Mesenchymal stem cell (in vitro differentiated cells and primary cell): ENCODE measurements at regions not wholly inside any gene's neighbourhood (a gene's known extent, or its start where the extent isn't known, plus 50 kb on each side); places are given as distances from the start of the nearest gene placed in this dataset.

Source experiments
- DNase-seq: peaks from one replicate; pipeline ENCODE4 v3.0.0-alpha.2; 2013
- H2AFZ ChIP-seq: one replicate; pipeline ENCODE4 v1.6.1; 2013; ENCODE audit warnings: low read depth, mild to moderate bottlenecking, control low read depth, inconsistent platforms, low read length, moderate library complexity
- H2AK5ac ChIP-seq: 2 replicates; pipeline ENCODE4 v1.6.1; 2013; ENCODE audit warnings: low read length, moderate library complexity, mild to moderate bottlenecking, inconsistent platforms; ENCODE audit not compliant: severe bottlenecking
- H2BK120ac ChIP-seq: one replicate; pipeline ENCODE4 v1.6.1; 2013; ENCODE audit warnings: low read depth, mild to moderate bottlenecking, inconsistent platforms, low read length, moderate library complexity
- H2BK12ac ChIP-seq, 2 experiments: one replicate each; pipeline ENCODE4 v1.6.1; 2013; ENCODE audit warnings: inconsistent platforms in 2 of 2, low read length in 2 of 2, mild to moderate bottlenecking in 2 of 2, moderate library complexity in 2 of 2, control low read depth in 1 of 2
- H2BK15ac ChIP-seq: one replicate; pipeline ENCODE4 v1.6.1; 2013; ENCODE audit warnings: mild to moderate bottlenecking, low read depth, inconsistent platforms; ENCODE audit not compliant: poor library complexity, severe bottlenecking
- H2BK5ac ChIP-seq: 2 replicates; pipeline ENCODE4 v1.6.1; 2013; ENCODE audit warnings: low read depth, mild to moderate bottlenecking, low read length, control low read depth, inconsistent platforms; ENCODE audit not compliant: poor library complexity, severe bottlenecking
- H3K14ac ChIP-seq, 2 experiments: one replicate each; pipeline ENCODE4 v1.6.1; 2013; ENCODE audit warnings: inconsistent platforms in 2 of 2, low read length in 2 of 2, control low read depth in 1 of 2, mild to moderate bottlenecking in 1 of 2, moderate library complexity in 1 of 2
- H3K18ac ChIP-seq, 2 experiments: one replicate each; pipeline ENCODE4 v1.6.1; 2013; ENCODE audit warnings: inconsistent platforms in 2 of 2, low read length in 2 of 2, control low read depth in 1 of 2, low read depth in 1 of 2, mild to moderate bottlenecking in 1 of 2
- H3K23ac ChIP-seq, 2 experiments: one replicate each; pipeline ENCODE4 v1.6.1; 2013; ENCODE audit warnings: inconsistent platforms in 2 of 2, low read length in 2 of 2, mild to moderate bottlenecking in 2 of 2, moderate library complexity in 2 of 2, control low read depth in 1 of 2
- H3K27ac ChIP-seq: 2 replicates; pipeline ENCODE4 v1.5.1; 2013; ENCODE audit warnings: mild to moderate bottlenecking, moderate library complexity, low read length, control low read depth, inconsistent platforms; ENCODE audit not compliant: poor library complexity, severe bottlenecking
- H3K27me3 ChIP-seq, 2 experiments: 2 replicates each; pipeline versions ENCODE4 v1.6.1 to v1.7.0; 2013; ENCODE audit warnings: low read length in 2 of 2, mild to moderate bottlenecking in 2 of 2, moderate library complexity in 2 of 2, control low read depth in 1 of 2, inconsistent platforms in 1 of 2; ENCODE audit not compliant: control insufficient read depth in 1 of 2, insufficient read depth in 1 of 2
- H3K36me3 ChIP-seq, 2 experiments: 2 replicates each; pipeline versions ENCODE4 v1.6.1 to v1.7.0; 2013; ENCODE audit warnings: low read length in 2 of 2, control low read depth in 1 of 2, inconsistent platforms in 1 of 2, low read depth in 1 of 2, mild to moderate bottlenecking in 1 of 2; ENCODE audit not compliant: insufficient read depth in 2 of 2, control insufficient read depth in 1 of 2
- H3K4ac ChIP-seq, 2 experiments: one replicate each; pipeline ENCODE4 v1.6.1; 2013; ENCODE audit warnings: inconsistent platforms in 2 of 2, low read length in 2 of 2, mild to moderate bottlenecking in 2 of 2, moderate library complexity in 2 of 2, control low read depth in 1 of 2, low read depth in 1 of 2
- H3K4me1 ChIP-seq: 2 replicates; pipeline ENCODE4 v1.6.1; 2013; ENCODE audit warnings: low read depth, low read length, control low read depth; ENCODE audit not compliant: control insufficient read depth, insufficient read depth
- H3K4me2 ChIP-seq: 2 replicates; pipeline ENCODE4 v1.6.1; 2013; ENCODE audit warnings: low read length, mild to moderate bottlenecking, inconsistent platforms; ENCODE audit not compliant: poor library complexity, severe bottlenecking
- H3K4me3 ChIP-seq, 2 experiments: 2 replicates each; pipeline versions ENCODE4 v1.5.1 to v1.7.0; 2013; ENCODE audit warnings: low read length in 2 of 2, mild to moderate bottlenecking in 2 of 2, control low read depth in 1 of 2, low read depth in 1 of 2; ENCODE audit not compliant: insufficient read depth in 1 of 2
- H3K79me1 ChIP-seq: replicated peaks from 2 replicates; pipeline ENCODE4 v1.6.1; 2013; ENCODE audit warnings: mild to moderate bottlenecking, control low read depth, low read length, inconsistent platforms; ENCODE audit not compliant: poor library complexity, severe bottlenecking
- H3K9ac ChIP-seq: 2 replicates; pipeline ENCODE4 v1.7.0; 2013; ENCODE audit warnings: mild to moderate bottlenecking, low read length, moderate library complexity
- H3K9me3 ChIP-seq: 2 replicates; pipeline ENCODE4 v1.7.0; 2013; ENCODE audit warnings: mild to moderate bottlenecking, low read length; ENCODE audit not compliant: control insufficient read depth
- H4K8ac ChIP-seq: one replicate; pipeline ENCODE4 v1.6.1; 2013; ENCODE audit warnings: inconsistent platforms, mild to moderate bottlenecking, low read length, moderate library complexity
- H4K91ac ChIP-seq: one replicate; pipeline ENCODE4 v1.6.1; 2013; ENCODE audit warnings: mild to moderate bottlenecking, low read length, inconsistent platforms
- WGBS: methylation state at CpG from one replicate; pipeline ENCODE4 v1.1.7; 2013; ENCODE audit warnings: mixed read lengths; 5-methylcytosine and 5-hydroxymethylcytosine counted together

DNA sequence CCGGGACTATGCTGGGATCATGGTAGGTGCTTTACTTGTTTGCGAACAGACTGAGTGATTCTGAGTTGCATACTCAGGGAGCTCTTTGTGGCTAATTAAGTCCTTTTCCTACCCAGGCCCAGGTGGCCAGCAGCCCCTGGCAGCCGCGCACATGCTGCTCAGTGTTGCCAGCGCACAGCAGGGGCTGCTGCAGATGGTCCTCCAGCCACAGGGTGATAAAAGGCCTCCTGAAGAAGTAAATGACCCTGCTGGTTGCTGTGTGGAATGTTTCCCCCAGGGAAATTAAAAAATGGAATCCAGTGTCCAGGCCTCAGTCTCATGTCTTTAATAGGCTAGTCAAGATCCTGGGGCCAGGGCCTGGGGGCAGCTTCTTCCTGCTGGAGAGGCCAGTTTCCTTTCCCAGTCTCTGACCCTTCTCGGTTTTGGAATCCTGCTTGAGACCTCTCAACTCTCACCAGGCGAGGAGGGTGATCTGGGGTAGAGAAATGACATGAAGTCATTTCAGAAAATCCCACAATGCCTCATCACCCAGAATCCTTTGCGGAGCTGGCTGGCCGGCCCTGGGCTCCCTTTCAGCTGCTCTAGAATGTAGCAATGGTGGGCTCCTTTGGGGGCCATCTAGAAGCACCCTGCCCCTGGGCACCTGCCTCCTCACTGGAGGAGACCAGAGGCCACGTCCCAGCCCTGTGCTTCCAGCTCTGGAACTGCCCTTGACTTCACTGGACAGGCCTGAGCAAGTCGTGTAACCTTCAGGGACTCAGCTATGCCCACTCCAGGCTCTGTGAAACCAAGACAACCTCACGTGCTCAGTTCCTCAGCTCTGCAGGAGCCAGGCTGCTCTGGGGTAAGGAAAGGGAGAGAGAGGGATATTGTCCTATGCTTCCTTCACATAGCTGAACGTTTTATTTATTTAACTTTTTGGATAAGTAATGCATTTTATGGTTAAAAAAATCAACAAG, 131.4 kb downstream of the MRPS6 start:
- H3K14ac ChIP-seq, result no peak overlapping the region
- no peak for DNase-seq
- H2AK5ac ChIP-seq, result peak overlapping the region; percentile 7
- peak overlapping the region; percentile 14 to 77 for H3K18ac ChIP-seq
- peak overlapping the region; percentile 69 for H3K27ac ChIP-seq
- H2BK12ac ChIP-seq, result peak overlapping the region; percentile 84 to 85
- H3K4me1 ChIP-seq, result peaks cover 32% of the 10 kb centered on the region
- H4K91ac ChIP-seq, result peak overlapping the region; percentile 70
- H3K4me3 ChIP-seq, result no peak overlapping the region
- H3K27me3 ChIP-seq, result no peaks in the 10 kb centered on the region
- H3K79me1 ChIP-seq, result peaks cover 1% of the 10 kb centered on the region
- H4K8ac ChIP-seq, result peak overlapping the region; percentile 27
- H3K9ac ChIP-seq, result no peak overlapping the region
- H3K4me2 ChIP-seq, result no peak overlapping the region
- H3K4ac ChIP-seq, result peak overlapping the region; percentile 40 to 85
- H3K36me3 ChIP-seq, result no peaks in the 10 kb centered on the region
- no peak overlapping the region for H2BK120ac ChIP-seq
- WGBS, result 78% methylated on average over 11 of the region's 13 CpGs
- H3K23ac ChIP-seq, result no peak overlapping the region
- no peak overlapping the region for H2AFZ ChIP-seq
- no peaks in the 10 kb centered on the region for H3K9me3 ChIP-seq
- no peak overlapping the region for H2BK5ac ChIP-seq
- H2BK15ac ChIP-seq, result no peak overlapping the region

GRCh38 chr21:34205811-34206571, 132.6 kb downstream of the MRPS6 start:
- Histone ChIP-seq H3K36me3 (no peaks in the 10 kb centered on the region), H2BK15ac (no peak overlapping the region), H4K8ac (no peak overlapping the region), H3K4me1 (peaks cover 31% of the 10 kb centered on the region), H2AFZ (no peak overlapping the region), H2AK5ac (no peak overlapping the region), H3K9ac (no peak overlapping the region), H2BK12ac (no peak overlapping the region), H3K23ac (no peak overlapping the region), H3K9me3 (no peaks in the 10 kb centered on the region), H3K4me3 (no peak overlapping the region), H3K27ac (no peak overlapping the region), H3K79me1 (peaks cover 1% of the 10 kb centered on the region), H3K14ac (no peak overlapping the region), H3K27me3 (no peaks in the 10 kb centered on the region), H2BK120ac (no peak overlapping the region), H3K18ac (no peak overlapping the region), H2BK5ac (no peak overlapping the region), H3K4me2 (no peak overlapping the region), H4K91ac (no peak overlapping the region), H3K4ac (peak overlapping the region in 1 of 2 experiments; percentile 15)
- DNase-seq, result no peak
- 74% methylated on average over 1 of the region's 2 CpGs for WGBS

DNA sequence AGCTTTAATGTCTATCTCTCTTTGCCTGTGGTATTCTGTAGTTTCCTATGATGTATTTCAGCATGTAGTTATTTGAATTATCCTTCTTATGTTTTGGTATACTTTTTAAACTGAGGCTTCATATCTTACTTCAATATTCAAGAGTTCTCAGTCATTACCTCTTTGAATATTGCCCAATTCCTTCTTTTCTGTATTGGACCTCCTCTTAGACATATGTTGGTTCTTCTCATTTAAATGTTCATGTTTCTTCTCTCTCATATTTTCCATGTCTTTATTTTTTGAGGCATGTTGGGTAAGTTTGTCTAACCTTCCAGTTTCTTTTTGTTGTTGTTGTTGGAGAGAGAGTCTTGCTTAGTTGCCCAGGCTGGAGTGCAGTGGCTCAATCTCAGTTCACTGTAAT, 140.6 kb downstream of the MRPS6 start:
- Histone ChIP-seq H2BK15ac (no peak overlapping the region), H3K4me1 (no peaks in the 10 kb centered on the region), H2AK5ac (no peak overlapping the region), H3K4me3 (no peak overlapping the region), H2BK12ac (no peak overlapping the region), H3K9ac (no peak overlapping the region), H3K9me3 (peaks cover 15% of the 10 kb centered on the region), H3K23ac (no peak overlapping the region), H4K8ac (no peak overlapping the region), H3K14ac (no peak overlapping the region), H3K4ac (no peak overlapping the region), H2BK120ac (no peak overlapping the region), H3K4me2 (no peak overlapping the region), H3K27ac (no peak overlapping the region), H3K18ac (no peak overlapping the region), H4K91ac (no peak overlapping the region), H3K79me1 (no peaks in the 10 kb centered on the region), H3K27me3 (no peaks in the 10 kb centered on the region), H2BK5ac (no peak overlapping the region), H2AFZ (no peak overlapping the region), H3K36me3 (no peaks in the 10 kb centered on the region)
- no peak for DNase-seq

GRCh38 chr21:34215501-34215900, 142.1 kb downstream of the MRPS6 start:
- Histone ChIP-seq H3K27ac (no peak overlapping the region), H2AFZ (no peak overlapping the region), H2BK5ac (no peak overlapping the region), H3K27me3 (no peaks in the 10 kb centered on the region), H2BK120ac (no peak overlapping the region), H2AK5ac (no peak overlapping the region), H3K4ac (no peak overlapping the region), H3K9me3 (peaks cover 15% of the 10 kb centered on the region), H3K36me3 (no peaks in the 10 kb centered on the region), H3K18ac (no peak overlapping the region), H2BK15ac (no peak overlapping the region), H3K23ac (no peak overlapping the region), H3K4me2 (no peak overlapping the region), H2BK12ac (no peak overlapping the region), H4K8ac (no peak overlapping the region), H3K9ac (peak overlapping the region; percentile 78), H4K91ac (no peak overlapping the region), H3K14ac (no peak overlapping the region), H3K4me1 (no peaks in the 10 kb centered on the region), H3K79me1 (no peaks in the 10 kb centered on the region), H3K4me3 (peak overlapping the region in 1 of 2 experiments; percentile 63)
- no peak for DNase-seq
- 50% methylated on average over 1 of the region's 4 CpGs for WGBS
